Stimulated activated naive CD4-positive, alpha-beta T cell treated with Interleukin-2 at 50 U/mL for 16 hours (primary cell): ENCODE measurements at regions not wholly inside any gene's neighbourhood (a gene's known extent, or its start where the extent isn't known, plus 50 kb on each side); places are given as distances from the start of the nearest gene placed in this dataset.
"Not testable (repeated sequence)": the region's sequence is repeated elsewhere in the genome, so short reads cannot be mapped to it uniquely, and the experiment has no call there.

Experiments
- DNase-seq: peaks from one replicate; lab custom pipeline; 2025; lab: John Stamatoyannopoulos, UW

GRCh38 chr4:128688846-128689437 lies 120.6 kb upstream of the JADE1 start:
- DNase-seq, result no peak

GRCh38 chr4:128688033-128688721 lies 121.3 kb upstream of the JADE1 start:
- no peak for DNase-seq

GRCh38 chr4:128686810-128687209 lies 122.7 kb upstream of the JADE1 start:
- no peak for DNase-seq

- no peak for DNase-seq
Observed at GRCh38 chr4:128686032-128686465, 123.5 kb upstream of the JADE1 start.

GRCh38 chr4:128684016-128684415 lies 125.5 kb upstream of the JADE1 start:
- no peak for DNase-seq

GRCh38 chr4:128682942-128683666 lies 126.4 kb upstream of the JADE1 start:
- no peak for DNase-seq

GRCh38 chr4:128676095-128676494 lies 133.4 kb upstream of the JADE1 start:
- no peak for DNase-seq

GRCh38 chr4:128675083-128675482 lies 134.4 kb upstream of the JADE1 start:
- DNase-seq, result no peak

GRCh38 chr4:128673159-128673558 lies 136.3 kb upstream of the JADE1 start:
- not testable (repeated sequence) for DNase-seq

GRCh38 chr4:128672596-128672995 lies 136.9 kb upstream of the JADE1 start:
- not testable (repeated sequence) for DNase-seq

- no peak for DNase-seq
Observed at GRCh38 chr4:128670513-128670912, 139.0 kb upstream of the JADE1 start.

- no peak for DNase-seq
Observed at GRCh38 chr4:128668566-128668965, 140.9 kb upstream of the JADE1 start.

GRCh38 chr4:128665514-128665913 lies 144.0 kb upstream of the JADE1 start:
- no peak for DNase-seq

- DNase-seq, result no peak
Observed at GRCh38 chr4:128663325-128663724, 146.2 kb upstream of the JADE1 start.

GRCh38 chr4:128661479-128661878 lies 148.0 kb upstream of the JADE1 start:
- no peak for DNase-seq

GRCh38 chr4:128660361-128661215 lies 148.9 kb upstream of the JADE1 start:
- DNase-seq, result no peak

GRCh38 chr4:128658214-128658631 lies 151.3 kb upstream of the JADE1 start:
- no peak for DNase-seq

GRCh38 chr4:128657638-128658037 lies 151.9 kb upstream of the JADE1 start:
- no peak for DNase-seq

- DNase-seq, result no peak
Observed at GRCh38 chr4:128654465-128654864, 155.0 kb upstream of the JADE1 start.

- no peak for DNase-seq
Observed at GRCh38 chr4:128653527-128654444, 155.7 kb upstream of the JADE1 start.

GRCh38 chr4:128649575-128650205 lies 159.8 kb upstream of the JADE1 start:
- no peak for DNase-seq
